SK-N-SH (cell line): ENCODE measurements at regions not wholly inside any gene's neighbourhood (a gene's known extent, or its start where the extent isn't known, plus 50 kb on each side); places are given as distances from the start of the nearest gene placed in this dataset.

Experiments used
- CTCF ChIA-PET: fragments of 300-600, 350-600 bp; formaldehyde crosslinking; extraction: SDS; loops from one replicate; lab custom pipeline; 2021; lab: Yijun Ruan, JAX
- POLR2A ChIA-PET: fragments of 350-600 bp; sonication (Branson Sonifier 250); formaldehyde crosslinking; extraction: SDS; loops from one replicate; lab custom pipeline; 2020; ENCODE audit warnings: antibody characterized with exemption, inconsistent platforms; lab: Yijun Ruan, JAX
- DNase-seq: peaks from one replicate; pipeline ENCODE4 v3.0.0; 2012
- H2AFZ ChIP-seq: fragments of 200-600 bp; sonication (generic); 2 replicates; pipeline ENCODE4 v1.8.1; 2016; ENCODE audit warnings: antibody characterized with exemption, mild to moderate bottlenecking, low read depth
- H3F3A ChIP-seq: fragments of 200-600 bp; sonication (generic); replicated peaks from 2 replicates; pipeline ENCODE3; 2016; ENCODE audit warnings: antibody characterized with exemption, mild to moderate bottlenecking; ENCODE audit not compliant: insufficient read depth
- H3K27ac ChIP-seq, 2 experiments: fragments of 200-500 bp in 1 of 2; fragments of 200-600 bp in 1 of 2; sonication (Bioruptor generic) in 1 of 2; sonication (generic), shearing (Covaris generic) in 1 of 2; 2 replicates each; pipeline versions ENCODE4 v1.5.1 to v1.6.1; 2014 to 2016; ENCODE audit warnings: low read depth in 2 of 2, inconsistent platforms in 1 of 2, low read length in 1 of 2, mild to moderate bottlenecking in 1 of 2, mixed read lengths in 1 of 2
- H3K27me3 ChIP-seq: fragments of 200-600 bp; sonication (generic), shearing (Covaris generic); 2 replicates; pipeline ENCODE4 v1.6.1; 2016; ENCODE audit warnings: mixed run types; ENCODE audit not compliant: insufficient read depth
- H3K36me3 ChIP-seq, 2 experiments: fragments of 200-500 bp in 1 of 2; fragments of 200-600 bp in 1 of 2; sonication (Bioruptor generic) in 1 of 2; sonication (generic) in 1 of 2; replicated peaks in 1 of 2; 2 replicates each; pipeline versions ENCODE3 to v1.5.1; 2014 to 2016; ENCODE audit warnings: low read length in 1 of 2, mild to moderate bottlenecking in 1 of 2; ENCODE audit not compliant: insufficient read depth in 2 of 2, control insufficient read depth in 1 of 2
- H3K4me1 ChIP-seq, 2 experiments: fragments of 200-500 bp in 1 of 2; fragments of 200-600 bp in 1 of 2; sonication (Bioruptor generic) in 1 of 2; sonication (generic), shearing (Covaris generic) in 1 of 2; 2 replicates each; pipeline versions ENCODE4 v1.5.1 to v1.6.1; 2014 to 2016; ENCODE audit warnings: low read depth in 1 of 2, low read length in 1 of 2, mixed run types in 1 of 2; ENCODE audit not compliant: insufficient read depth in 2 of 2, control insufficient read depth in 1 of 2
- H3K4me2 ChIP-seq: fragments of 200-600 bp; sonication (generic), shearing (Covaris generic); 2 replicates; pipeline ENCODE4 v1.6.1; 2017; ENCODE audit warnings: mixed run types
- H3K4me3 ChIP-seq, 2 experiments: fragments of 200-500 bp in 1 of 2; fragments of 200-600 bp in 1 of 2; sonication (Bioruptor generic) in 1 of 2; sonication (generic), shearing (Covaris generic) in 1 of 2; 2 replicates each; pipeline versions ENCODE4 v1.5.1 to v1.8.1; 2014 to 2016; ENCODE audit warnings: low read depth in 2 of 2, inconsistent platforms in 1 of 2, low read length in 1 of 2, mild to moderate bottlenecking in 1 of 2, mixed read lengths in 1 of 2, moderate library complexity in 1 of 2
- H3K79me2 ChIP-seq: fragments of 200-600 bp; sonication (generic); 2 replicates; pipeline ENCODE4 v1.8.1; 2017; ENCODE audit warnings: mild to moderate bottlenecking; ENCODE audit not compliant: insufficient read depth
- H3K9ac ChIP-seq: fragments of 200-600 bp; sonication (generic); 2 replicates; pipeline ENCODE4 v1.6.1; 2017; ENCODE audit warnings: mixed run types
- H3K9me2 ChIP-seq: fragments of 200-600 bp; sonication (generic); 2 replicates; pipeline ENCODE4 v1.6.1; 2017; ENCODE audit warnings: mixed run types
- H3K9me3 ChIP-seq: fragments of 200-600 bp; sonication (generic); 2 replicates; pipeline ENCODE4 v1.6.1; 2017; ENCODE audit warnings: mixed run types, mild to moderate bottlenecking, moderate library complexity
- H4K20me1 ChIP-seq: fragments of 200-600 bp; sonication (generic); 2 replicates; pipeline ENCODE4 v1.6.1; 2017; ENCODE audit warnings: mild to moderate bottlenecking, mixed run types; ENCODE audit not compliant: insufficient read depth
- CHD2 ChIP-seq: fragments of 150-350 bp; IDR thresholded peaks from 2 replicates; pipeline ENCODE4 v1.6.1; 2018; ENCODE audit warnings: low read length; ENCODE audit not compliant: partially characterized antibody
- CTCF ChIP-seq: fragments of 200-600 bp; sonication (generic); IDR thresholded peaks from 2 replicates; pipeline ENCODE4 v1.6.1; 2017; ENCODE audit warnings: antibody characterized with exemption, mild to moderate bottlenecking, moderate library complexity
- ELF1 ChIP-seq: IDR thresholded peaks from 2 replicates; pipeline ENCODE4 v1.4.0; 2012
- EZH2phosphoT487 ChIP-seq: fragments of 200-600 bp; sonication (generic); IDR thresholded peaks from 2 replicates; pipeline ENCODE4 v1.6.1; 2017; ENCODE audit warnings: low read depth, mixed run types, mild to moderate bottlenecking, antibody characterized with exemption, moderate library complexity, borderline replicate concordance
- FOXJ3 ChIP-seq: sonication (generic); formaldehyde crosslinking; IDR thresholded peaks from 2 replicates; pipeline ENCODE4 v1.5.1; 2020; ENCODE audit warnings: mild to moderate bottlenecking, missing genetic modification reagents
- GABPA ChIP-seq: IDR thresholded peaks from 2 replicates; pipeline ENCODE4 v1.4.0; 2012; ENCODE audit warnings: low read depth, mild to moderate bottlenecking
- GATA2 ChIP-seq: sonication (generic); formaldehyde crosslinking; IDR thresholded peaks from 2 replicates; pipeline ENCODE4 v1.5.0; 2020; ENCODE audit warnings: mild to moderate bottlenecking, missing genetic modification reagents
- MAX ChIP-seq: IDR thresholded peaks from 2 replicates; pipeline ENCODE4 v1.4.0; 2012; ENCODE audit warnings: low read depth
- MXI1 ChIP-seq: IDR thresholded peaks from 2 replicates; pipeline ENCODE4 v1.6.1; 2012; ENCODE audit warnings: mild to moderate bottlenecking, low read depth, low read length, improper control_type of control experiment
- NFIC ChIP-seq: IDR thresholded peaks from 2 replicates; pipeline ENCODE4 v1.4.0; 2012; ENCODE audit warnings: borderline replicate concordance
- RCOR1 ChIP-seq: fragments of 150-350 bp; IDR thresholded peaks from 2 replicates; pipeline ENCODE4 v1.6.1; 2017; ENCODE audit warnings: antibody characterized with exemption, low read length
- SMC3 ChIP-seq: IDR thresholded peaks from 2 replicates; pipeline ENCODE4 v1.6.1; 2012; ENCODE audit warnings: low read depth, low read length, improper control_type of control experiment
- TEAD4 ChIP-seq: IDR thresholded peaks from 2 replicates; pipeline ENCODE4 v1.4.0; 2012; ENCODE audit warnings: mild to moderate bottlenecking, borderline replicate concordance; ENCODE audit not compliant: insufficient read depth
- WGBS: methylation state at CpG from one replicate; pipeline ENCODE4 v1.1.6; 2017; ENCODE audit warnings: low lambda C conversion rate; 5-methylcytosine and 5-hydroxymethylcytosine counted together
- TF ChIP-seq, protein P1 (sequence below): fragments of 150-350 bp; IDR thresholded peaks from 2 replicates; pipeline ENCODE4 v1.6.1; 2016; ENCODE audit warnings: mild to moderate bottlenecking, low read depth, low read length

DNA sequence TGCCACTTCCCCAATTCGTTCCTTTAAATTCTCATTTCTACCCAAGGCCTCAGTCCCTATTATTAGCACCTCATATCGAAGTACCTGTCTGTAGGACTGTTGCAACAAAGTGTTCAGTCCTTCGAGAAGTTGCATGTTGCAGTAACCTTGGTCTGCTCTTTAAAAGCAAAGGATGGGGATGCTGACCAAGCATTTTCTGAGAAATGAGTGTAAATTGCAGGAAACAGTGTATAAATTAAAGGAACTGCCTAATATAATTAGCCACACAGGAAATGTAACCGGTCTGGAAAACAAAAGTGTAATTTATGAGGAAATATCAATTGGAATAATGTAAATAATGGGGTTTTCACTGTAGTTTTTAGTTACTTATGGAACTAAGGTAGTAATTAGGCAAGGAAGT, 261.9 kb upstream of the ARID1B start:
- H3K27me3 ChIP-seq, result no peaks in the 10 kb centered on the region
- no peaks in the 10 kb centered on the region for H4K20me1 ChIP-seq
- no peak overlapping the region for H3K27ac ChIP-seq
- H3K79me2 ChIP-seq, result no peaks in the 10 kb centered on the region
- no peak overlapping the region for H3K9ac ChIP-seq
- no peaks in the 10 kb centered on the region for H3K9me2 ChIP-seq
- H3K4me1 ChIP-seq, result no peaks in the 10 kb centered on the region
- POLR2A ChIA-PET, result no interaction called here
- no peaks in the 10 kb centered on the region for H3K9me3 ChIP-seq
- H3F3A ChIP-seq, result no peaks in the 10 kb centered on the region
- no peaks in the 10 kb centered on the region for H3K36me3 ChIP-seq
- CTCF ChIA-PET, result no interaction called here
- no peak overlapping the region for H2AFZ ChIP-seq
- 36% methylated on average over 4 of the region's 4 CpGs for WGBS
- no peak overlapping the region for H3K4me2 ChIP-seq
- no peak for TF ChIP-seq TEAD4
- no peak overlapping the region for H3K4me3 ChIP-seq
- no peak for DNase-seq

DNA sequence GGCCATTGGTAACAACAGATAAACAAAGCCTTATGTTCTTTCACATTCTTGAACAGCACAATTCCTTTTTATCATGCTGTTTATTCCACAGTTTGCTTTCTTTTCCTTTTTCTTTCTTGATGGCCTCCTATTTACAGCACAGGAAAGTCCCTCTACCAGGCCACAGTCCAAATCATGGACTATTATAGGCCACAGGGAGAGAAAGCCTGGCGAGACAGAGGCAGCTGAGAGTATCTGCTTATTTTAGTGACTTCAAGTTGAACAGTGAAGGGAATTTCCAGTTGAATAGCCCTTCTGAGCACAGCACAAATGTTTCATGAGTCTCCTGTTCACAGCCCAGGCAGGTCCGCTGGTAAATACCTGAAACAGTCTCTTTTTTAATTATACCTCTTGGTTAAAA, 263.7 kb upstream of the ARID1B start:
- no peaks in the 10 kb centered on the region for H4K20me1 ChIP-seq
- no peak overlapping the region for H2AFZ ChIP-seq
- H3K9ac ChIP-seq, result no peak overlapping the region
- no peaks in the 10 kb centered on the region for H3K79me2 ChIP-seq
- H3K9me3 ChIP-seq, result no peaks in the 10 kb centered on the region
- H3K4me3 ChIP-seq, result no peak overlapping the region
- H3K27ac ChIP-seq, result no peak overlapping the region
- H3K36me3 ChIP-seq, result no peaks in the 10 kb centered on the region
- ChIA-PET CTCF (no interaction called here), POLR2A (no interaction called here)
- DNase-seq, result no peak
- no peak overlapping the region for H3K4me2 ChIP-seq
- H3K4me1 ChIP-seq, result peaks cover 0 to 3% of the 10 kb centered on the region in 2 experiments; a peak in 1 of 4 replicates
- no peaks in the 10 kb centered on the region for H3F3A ChIP-seq
- no peaks in the 10 kb centered on the region for H3K9me2 ChIP-seq
- WGBS, result 46% methylated on average over 2 of the region's 2 CpGs
- TF ChIP-seq MXI1, result no peak
- TF ChIP-seq CTCF, result no peak
- TF ChIP-seq ELF1, result no peak
- H3K27me3 ChIP-seq, result no peaks in the 10 kb centered on the region

- no peaks in the 10 kb centered on the region for H4K20me1 ChIP-seq
- no peak overlapping the region for H3K9ac ChIP-seq
- no peaks in the 10 kb centered on the region for H3K27me3 ChIP-seq
- CTCF ChIA-PET, result no interaction called here
- no peaks in the 10 kb centered on the region for H3K9me3 ChIP-seq
- H3K27ac ChIP-seq, result no peak overlapping the region
- H3K4me1 ChIP-seq, result peaks cover 0 to 3% of the 10 kb centered on the region in 2 experiments; a peak in 1 of 4 replicates
- H3K4me2 ChIP-seq, result no peak overlapping the region
- no peaks in the 10 kb centered on the region for H3K79me2 ChIP-seq
- no peak overlapping the region for H3K4me3 ChIP-seq
- no peak for TF ChIP-seq RCOR1
- TF ChIP-seq GATA2 (CRISPR knock-in tag), result no peak
- no peak for TF ChIP-seq NFIC
- TF ChIP-seq, protein P1, sequence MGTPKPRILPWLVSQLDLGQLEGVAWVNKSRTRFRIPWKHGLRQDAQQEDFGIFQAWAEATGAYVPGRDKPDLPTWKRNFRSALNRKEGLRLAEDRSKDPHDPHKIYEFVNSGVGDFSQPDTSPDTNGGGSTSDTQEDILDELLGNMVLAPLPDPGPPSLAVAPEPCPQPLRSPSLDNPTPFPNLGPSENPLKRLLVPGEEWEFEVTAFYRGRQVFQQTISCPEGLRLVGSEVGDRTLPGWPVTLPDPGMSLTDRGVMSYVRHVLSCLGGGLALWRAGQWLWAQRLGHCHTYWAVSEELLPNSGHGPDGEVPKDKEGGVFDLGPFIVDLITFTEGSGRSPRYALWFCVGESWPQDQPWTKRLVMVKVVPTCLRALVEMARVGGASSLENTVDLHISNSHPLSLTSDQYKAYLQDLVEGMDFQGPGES, result no peak
- TF ChIP-seq EZH2phosphoT487, result no peak
- TF ChIP-seq FOXJ3 (CRISPR knock-in tag), result no peak
- no peak for TF ChIP-seq CHD2
- TF ChIP-seq SMC3, result no peak
- TF ChIP-seq GABPA, result no peak
- TF ChIP-seq MAX, result no peak
- TF ChIP-seq, all 33 proteins: peak for 0
- POLR2A ChIA-PET, result no interaction called here
- H2AFZ ChIP-seq, result no peak overlapping the region
- H3K36me3 ChIP-seq, result no peaks in the 10 kb centered on the region
- H3K9me2 ChIP-seq, result no peaks in the 10 kb centered on the region
- H3F3A ChIP-seq, result no peaks in the 10 kb centered on the region
- no peak for DNase-seq
These were observed 265.6 kb upstream of the ARID1B start for GRCh38 chr6:156511570-156511969.
